Retinal pigment epithelial cell (primary cell): ENCODE measurements at regions not wholly inside any gene's neighbourhood (a gene's known extent, or its start where the extent isn't known, plus 50 kb on each side); places are given as distances from the start of the nearest gene placed in this dataset.
A peak's percentile ranks its signal among the peaks of the same experiment; 100 is the strongest.

Experiments used
- DNase-seq: peaks from one replicate; pipeline ENCODE4 v3.0.0-alpha.2; 2010; ENCODE audit warnings: low read depth
- H3K4me3 ChIP-seq: 2 replicates; pipeline ENCODE4 v1.5.1; 2011; ENCODE audit warnings: mild to moderate bottlenecking, low read length, control low read depth, moderate library complexity
- CTCF ChIP-seq: conservative IDR thresholded peaks from 2 replicates; pipeline ENCODE4 v1.5.1; 2011; ENCODE audit warnings: low read depth, low read length, control low read depth, inconsistent platforms

GRCh38 chr14:34302654-34303053 lies 159.4 kb downstream of the SPTSSA start:
- H3K4me3 ChIP-seq: no peak overlapping the region
- no peak for TF ChIP-seq CTCF
- no peak for DNase-seq

GRCh38 chr14:34300882-34301734 lies 160.9 kb downstream of the SPTSSA start:
- TF ChIP-seq CTCF: peak; percentile 66
- DNase-seq: no peak
- H3K4me3 ChIP-seq: no peak overlapping the region

- no peak overlapping the region for H3K4me3 ChIP-seq
- DNase-seq: no peak
- TF ChIP-seq CTCF: no peak
Measured at GRCh38 chr14:34300330-34300729, 161.7 kb downstream of the SPTSSA start.

GRCh38 chr14:34299360-34299759 lies 162.7 kb downstream of the SPTSSA start:
- no peak overlapping the region for H3K4me3 ChIP-seq
- no peak for DNase-seq
- TF ChIP-seq CTCF: no peak

GRCh38 chr14:34297786-34298520 lies 164.1 kb downstream of the SPTSSA start:
- TF ChIP-seq CTCF: no peak
- no peak for DNase-seq
- H3K4me3 ChIP-seq: no peak overlapping the region

GRCh38 chr14:34283590-34283989 lies 178.4 kb downstream of the SPTSSA start:
- TF ChIP-seq CTCF: no peak
- no peak for DNase-seq
- H3K4me3 ChIP-seq: no peak overlapping the region
